Stimulated activated naive CD8-positive, alpha-beta T cell treated with anti-CD3 and anti-CD28 coated beads, Interleukin-15, amount 100 ng/mL, for 72 hours (primary cell): ENCODE measurements at regions not wholly inside any gene's neighbourhood (a gene's known extent, or its start where the extent isn't known, plus 50 kb on each side); places are given as distances from the start of the nearest gene placed in this dataset.

Experiments
- ATAC-seq: fragments of 150-1000 bp; cut with Tn5 transposase; 2 replicates; pipeline ENCODE4 v1.10.0; 2021; ENCODE audit warnings: mild to moderate bottlenecking, moderate library complexity
- DNase-seq, 2 donors: peaks; one replicate each; pipeline ENCODE4 v3.0.0; 2021 to 2022
- H3K27ac Mint-ChIP-seq, 2 donors: one replicate each; pipeline ENCODE4 v1.8.0; 2022; ENCODE audit warnings: mild to moderate bottlenecking in 2 of 2, mixed read lengths in 2 of 2, moderate library complexity in 2 of 2
- H3K27me3 Mint-ChIP-seq: one replicate; pipeline ENCODE4 v1.8.0; 2022; ENCODE audit warnings: mixed read lengths
- H3K4me1 Mint-ChIP-seq: one replicate; pipeline ENCODE4 v1.8.0; 2022; ENCODE audit warnings: mild to moderate bottlenecking, mixed read lengths
- H3K4me3 Mint-ChIP-seq, 2 donors: one replicate each; pipeline ENCODE4 v1.8.0; 2022; ENCODE audit warnings: mild to moderate bottlenecking in 2 of 2, mixed read lengths in 2 of 2, moderate library complexity in 1 of 2
- H3K9me3 Mint-ChIP-seq, 2 donors: one replicate each; pipeline ENCODE4 v1.8.0; 2022; ENCODE audit warnings: mixed read lengths in 2 of 2

DNA sequence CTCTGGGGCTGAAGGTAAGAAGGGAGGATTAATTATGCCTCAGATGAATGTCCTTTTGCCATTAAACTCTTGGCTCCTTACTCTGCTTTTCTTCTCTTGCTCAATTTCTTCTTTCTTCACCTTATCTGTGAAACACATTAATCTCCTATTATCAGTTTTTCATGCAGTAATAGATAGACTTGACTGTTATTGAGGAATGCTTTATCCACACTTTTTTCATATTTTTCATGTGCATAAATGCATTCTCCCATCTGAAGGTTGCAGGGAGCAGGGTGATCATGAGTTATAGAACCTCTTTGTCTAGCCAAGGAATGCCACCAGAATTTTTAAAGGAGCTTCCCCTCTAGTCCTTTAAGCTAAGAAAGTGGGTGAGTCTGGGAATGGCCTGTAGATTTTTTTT, 66.4 kb upstream of the CD180 start:
- DNase-seq, result no peak
- H3K27ac Mint-ChIP-seq, result no peak overlapping the region
- H3K4me1 Mint-ChIP-seq, result no peaks in the 10 kb centered on the region
- no peaks in the 10 kb centered on the region for H3K9me3 Mint-ChIP-seq
- no peak overlapping the region for H3K4me3 Mint-ChIP-seq
- no peaks in the 10 kb centered on the region for H3K27me3 Mint-ChIP-seq
- ATAC-seq, result no peak

DNA sequence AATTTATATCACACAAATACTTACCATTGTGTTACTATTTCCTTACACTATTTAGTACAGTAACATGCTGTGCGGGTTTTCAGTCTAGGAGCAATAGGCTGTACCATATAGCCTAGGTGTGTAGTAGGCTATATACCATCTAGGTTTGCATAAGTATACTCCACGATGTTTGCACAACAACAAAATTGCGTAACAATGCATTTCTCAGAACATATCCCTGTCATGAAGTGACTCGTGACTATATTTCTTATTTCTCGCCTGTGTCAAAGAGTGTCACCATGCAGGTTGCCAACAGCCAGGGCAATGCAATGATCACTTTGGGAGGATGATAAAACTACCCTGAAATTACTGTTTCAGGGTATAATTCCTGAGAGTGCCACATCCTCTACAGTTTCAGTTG, 65.6 kb upstream of the CD180 start:
- H3K9me3 Mint-ChIP-seq, result no peaks in the 10 kb centered on the region

DNA sequence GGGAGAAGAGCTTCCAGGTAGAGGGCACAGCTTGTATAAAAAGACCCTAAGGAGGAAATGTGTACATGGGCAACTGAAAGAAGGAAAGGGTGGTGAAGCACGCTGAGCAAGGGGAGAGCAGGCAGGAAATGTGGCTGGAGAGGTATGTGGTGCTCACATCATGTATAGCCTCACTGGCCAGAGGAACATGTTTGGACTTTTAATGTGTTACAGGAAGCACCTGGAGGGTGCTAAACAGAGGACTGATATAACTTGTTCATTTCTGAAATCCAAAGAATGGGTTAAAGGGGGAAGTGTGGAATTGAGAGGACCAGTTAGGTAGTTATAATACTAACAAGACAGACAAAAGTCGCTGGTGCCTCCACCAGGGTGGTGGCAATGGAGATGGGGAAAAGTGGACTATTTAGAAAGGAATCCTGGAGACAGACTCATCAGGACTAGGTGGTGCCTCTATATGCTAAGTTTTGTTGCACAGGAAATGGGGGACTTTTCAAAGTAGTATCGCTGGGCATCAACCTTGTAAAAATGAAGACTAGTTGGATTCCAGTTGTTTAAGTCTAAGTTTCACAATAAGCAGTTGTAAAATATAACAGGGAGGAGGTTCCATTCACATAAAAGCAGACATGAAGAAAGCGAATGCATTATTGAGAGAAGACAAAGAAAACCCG, 63.1 kb upstream of the CD180 start:
- Mint-ChIP-seq H3K27me3 (no peaks in the 10 kb centered on the region), H3K4me1 (no peaks in the 10 kb centered on the region), H3K4me3 (no peak overlapping the region), H3K27ac (peak overlapping the region in 1 of 2 donors; percentile 7), H3K9me3 (no peaks in the 10 kb centered on the region)
- ATAC-seq (no peak), DNase-seq (no peak)

More for the DNA sequence above, 65.6 kb upstream of the CD180 start:
- Mint-ChIP-seq H3K27me3 (no peaks in the 10 kb centered on the region), H3K4me3 (no peak overlapping the region), H3K4me1 (no peaks in the 10 kb centered on the region), H3K27ac (no peak overlapping the region)
- ATAC-seq (no peak), DNase-seq (no peak)

DNA sequence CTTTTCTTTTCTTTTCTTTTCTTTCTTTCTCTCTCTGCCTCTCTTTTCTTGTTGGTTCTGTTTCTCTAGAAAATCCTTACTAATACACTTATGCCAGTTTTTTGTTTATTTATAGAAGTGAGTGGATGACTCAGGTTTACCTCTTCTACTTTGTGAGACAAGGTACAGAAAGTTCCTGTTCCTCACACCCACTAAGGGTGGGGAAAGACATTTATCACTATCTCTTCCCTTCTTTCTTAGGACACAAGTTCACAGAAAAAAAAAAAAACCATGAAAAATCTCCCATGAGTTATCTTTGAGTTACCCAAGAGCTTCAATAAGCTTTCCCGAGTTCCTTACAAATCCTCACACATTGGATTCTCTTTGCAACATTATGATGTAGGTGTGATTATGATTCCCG, 60.9 kb upstream of the CD180 start:
- H3K9me3 Mint-ChIP-seq, result no peaks in the 10 kb centered on the region
- H3K27ac Mint-ChIP-seq, result no peak overlapping the region
- no peak overlapping the region for H3K4me3 Mint-ChIP-seq
- DNase-seq (no peak), ATAC-seq (no peak)
- H3K27me3 Mint-ChIP-seq, result no peaks in the 10 kb centered on the region
- H3K4me1 Mint-ChIP-seq, result no peaks in the 10 kb centered on the region

DNA sequence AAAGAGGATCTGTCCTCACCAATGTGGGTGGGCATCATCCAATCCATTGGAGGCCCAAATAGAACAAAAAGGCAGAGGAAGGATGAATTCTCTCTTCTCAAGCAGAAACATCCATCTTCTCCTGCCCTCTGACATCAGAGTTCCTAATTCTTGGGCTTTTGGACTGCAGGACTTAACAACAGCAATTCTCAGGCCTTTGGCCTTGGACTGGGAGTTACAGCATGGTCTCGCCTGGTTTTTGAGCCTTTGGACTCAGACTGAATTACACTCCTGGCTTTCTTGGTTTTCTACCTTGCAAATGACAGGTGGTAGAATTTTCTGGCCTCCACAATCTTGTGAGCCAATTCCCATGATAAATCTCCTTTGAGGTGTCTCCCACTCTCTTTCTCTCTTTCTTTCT, 60.5 kb upstream of the CD180 start:
- no peaks in the 10 kb centered on the region for H3K27me3 Mint-ChIP-seq
- no peak for DNase-seq
- H3K9me3 Mint-ChIP-seq, result no peaks in the 10 kb centered on the region
- no peak overlapping the region for H3K27ac Mint-ChIP-seq
- H3K4me1 Mint-ChIP-seq, result no peaks in the 10 kb centered on the region
- no peak overlapping the region for H3K4me3 Mint-ChIP-seq
- no peak for ATAC-seq

DNA sequence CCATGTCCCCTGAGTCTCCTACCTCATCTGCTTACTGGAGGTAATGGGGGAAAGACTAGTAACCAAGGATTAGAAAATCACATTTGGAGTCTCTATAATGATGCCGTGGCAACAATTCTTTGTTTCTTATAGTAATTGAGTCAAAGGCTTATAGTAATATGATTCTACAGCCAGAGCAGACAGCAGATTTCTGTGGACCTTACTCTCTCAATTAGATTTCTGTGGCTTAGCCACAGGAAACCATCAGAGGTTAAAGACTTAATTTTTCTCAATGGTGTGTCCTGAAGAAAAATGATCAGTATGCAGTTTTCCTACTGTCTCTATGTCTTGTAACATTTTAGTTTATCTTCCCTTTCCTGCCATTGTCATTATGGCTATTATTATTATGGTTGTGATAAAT, 59.3 kb upstream of the CD180 start:
- H3K9me3 Mint-ChIP-seq, result no peaks in the 10 kb centered on the region
- no peak overlapping the region for H3K4me3 Mint-ChIP-seq
- H3K27me3 Mint-ChIP-seq, result no peaks in the 10 kb centered on the region
- DNase-seq, result no peak
- no peaks in the 10 kb centered on the region for H3K4me1 Mint-ChIP-seq
- no peak for ATAC-seq
- no peak overlapping the region for H3K27ac Mint-ChIP-seq

DNA sequence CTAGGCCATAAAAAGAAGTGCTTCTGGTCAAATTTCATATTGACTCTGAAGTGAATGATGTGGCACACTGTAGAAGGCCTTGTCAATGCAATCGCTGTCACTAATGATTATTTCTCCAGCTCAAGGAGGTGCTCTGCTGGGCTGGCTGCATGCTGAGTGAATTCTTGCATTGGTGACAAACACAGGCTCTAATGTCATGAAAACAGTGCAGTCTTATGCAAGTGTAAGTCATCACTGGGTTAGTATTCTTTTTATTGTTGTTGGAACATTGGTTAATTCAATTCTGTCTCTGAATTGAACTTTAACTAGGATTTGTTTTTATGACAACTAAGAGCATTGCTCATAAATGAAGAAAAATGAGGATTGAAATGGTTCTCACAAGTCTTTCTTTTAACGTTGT, 57.3 kb upstream of the CD180 start:
- no peak for ATAC-seq
- Mint-ChIP-seq H3K27me3 (no peaks in the 10 kb centered on the region), H3K27ac (no peak overlapping the region)

DNA sequence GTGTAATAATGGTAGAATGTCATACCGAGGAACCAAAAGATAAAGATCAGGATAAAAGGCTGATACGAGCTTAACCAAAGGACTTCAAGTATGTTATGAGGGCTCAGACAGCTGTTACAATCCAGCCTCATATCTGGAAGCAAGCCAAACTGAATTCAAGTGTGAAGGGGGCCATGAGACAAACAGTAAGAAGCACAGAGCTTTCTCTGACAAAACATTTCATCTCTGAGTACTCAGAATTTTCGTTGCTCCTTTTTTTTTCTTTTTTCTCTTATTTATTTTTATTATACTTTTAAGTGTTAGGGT, 52.9 kb upstream of the CD180 start:
- Mint-ChIP-seq H3K27me3 (no peaks in the 10 kb centered on the region), H3K27ac (no peak overlapping the region), H3K4me1 (peaks cover 18% of the 10 kb centered on the region), H3K4me3 (no peak overlapping the region), H3K9me3 (no peaks in the 10 kb centered on the region)
- no peak for DNase-seq
- no peak for ATAC-seq

More for the DNA sequence above, 57.3 kb upstream of the CD180 start:
- Mint-ChIP-seq H3K4me1 (peaks cover under 1% of the 10 kb centered on the region), H3K9me3 (no peaks in the 10 kb centered on the region), H3K4me3 (no peak overlapping the region)
- no peak for DNase-seq

DNA sequence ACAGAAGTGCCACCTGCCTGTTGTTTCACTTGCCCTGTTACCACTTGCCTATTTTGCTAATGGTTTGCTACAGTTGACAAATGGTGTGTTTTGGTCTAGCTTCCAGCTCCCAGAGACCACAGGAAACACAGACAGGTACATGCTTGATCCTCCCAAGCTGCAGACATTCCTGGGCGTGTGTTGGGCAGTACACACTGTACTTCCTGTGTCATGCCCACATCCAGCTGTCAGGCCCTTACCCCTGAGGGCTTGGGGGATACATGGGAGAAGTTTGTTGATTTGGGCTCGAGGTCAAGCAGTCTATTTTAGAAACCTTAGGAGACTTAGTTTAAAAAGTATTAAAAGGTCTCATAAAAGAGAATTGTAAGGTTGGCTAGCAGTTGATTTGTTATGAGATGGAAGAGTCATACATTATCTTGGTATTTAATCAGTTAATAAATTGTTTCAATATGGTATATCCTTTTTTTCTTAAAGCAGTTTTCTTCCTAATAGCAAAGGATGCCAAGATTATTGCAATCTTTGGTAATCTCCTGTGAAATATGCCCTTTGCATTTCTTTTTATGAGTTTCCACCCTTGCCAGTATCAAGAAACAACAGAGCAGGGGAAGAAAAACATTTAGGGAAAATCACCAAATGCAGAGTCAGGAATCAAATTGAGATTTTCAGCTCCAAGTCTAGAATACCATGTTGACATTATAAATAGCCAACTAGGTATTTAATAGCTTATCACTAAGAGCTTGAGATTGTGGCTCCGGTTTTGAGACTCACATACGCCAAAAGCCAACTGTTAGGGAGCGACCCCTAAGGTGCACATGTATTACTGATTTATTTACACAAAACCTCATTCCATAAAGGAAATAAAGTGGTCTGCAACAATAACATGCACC, 52.3 kb upstream of the CD180 start:
- H3K4me3 Mint-ChIP-seq, result no peak overlapping the region
- H3K9me3 Mint-ChIP-seq, result no peaks in the 10 kb centered on the region
- peaks cover 18% of the 10 kb centered on the region for H3K4me1 Mint-ChIP-seq
- ATAC-seq (no peak), DNase-seq (no peak)
- H3K27me3 Mint-ChIP-seq, result no peaks in the 10 kb centered on the region
- H3K27ac Mint-ChIP-seq, result peak overlapping the region in 1 of 2 donors; percentile 62

DNA sequence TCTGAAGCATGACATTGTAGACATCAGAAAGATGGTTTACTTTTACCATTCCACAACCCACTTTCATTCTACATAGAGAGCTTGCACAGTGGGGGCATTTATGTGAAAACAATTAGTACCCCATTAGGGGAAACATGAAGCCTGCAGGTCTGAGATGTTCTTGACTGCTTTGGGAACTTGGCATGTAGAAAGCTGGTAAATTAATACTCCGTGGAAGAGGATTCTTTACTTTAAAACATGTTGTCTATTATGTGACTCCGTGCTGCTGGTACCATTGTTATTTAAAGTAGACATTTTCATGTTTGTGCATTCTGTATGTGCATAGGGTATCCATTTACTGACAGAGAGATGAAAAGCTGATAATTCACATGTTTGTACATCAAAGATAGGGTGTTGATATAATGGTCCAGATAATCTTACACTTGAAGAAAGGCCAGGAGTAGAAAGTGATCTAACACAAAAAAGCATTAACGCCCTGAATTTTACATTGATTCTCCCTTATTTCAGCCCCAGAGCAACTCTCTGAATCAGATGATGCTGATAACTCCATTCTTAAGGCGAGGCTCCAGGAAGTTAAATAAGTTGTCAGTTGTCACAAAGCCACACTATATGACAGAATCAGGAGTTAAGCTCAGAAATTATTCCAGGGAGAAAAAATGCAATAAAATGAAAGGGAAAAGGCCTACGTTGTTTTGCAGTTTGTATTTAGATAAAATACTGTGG, 50.1 kb upstream of the CD180 start:
- ATAC-seq, result no peak
- Mint-ChIP-seq H3K9me3 (no peaks in the 10 kb centered on the region), H3K27me3 (no peaks in the 10 kb centered on the region), H3K4me1 (peaks cover 18% of the 10 kb centered on the region), H3K4me3 (no peak overlapping the region), H3K27ac (no peak overlapping the region)
- no peak for DNase-seq
